ENCODE measurements at regions not wholly inside any gene's neighbourhood (a gene's known extent, or its start where the extent isn't known, plus 50 kb on each side); places are given as distances from the start of the nearest gene placed in this dataset.

DNA sequence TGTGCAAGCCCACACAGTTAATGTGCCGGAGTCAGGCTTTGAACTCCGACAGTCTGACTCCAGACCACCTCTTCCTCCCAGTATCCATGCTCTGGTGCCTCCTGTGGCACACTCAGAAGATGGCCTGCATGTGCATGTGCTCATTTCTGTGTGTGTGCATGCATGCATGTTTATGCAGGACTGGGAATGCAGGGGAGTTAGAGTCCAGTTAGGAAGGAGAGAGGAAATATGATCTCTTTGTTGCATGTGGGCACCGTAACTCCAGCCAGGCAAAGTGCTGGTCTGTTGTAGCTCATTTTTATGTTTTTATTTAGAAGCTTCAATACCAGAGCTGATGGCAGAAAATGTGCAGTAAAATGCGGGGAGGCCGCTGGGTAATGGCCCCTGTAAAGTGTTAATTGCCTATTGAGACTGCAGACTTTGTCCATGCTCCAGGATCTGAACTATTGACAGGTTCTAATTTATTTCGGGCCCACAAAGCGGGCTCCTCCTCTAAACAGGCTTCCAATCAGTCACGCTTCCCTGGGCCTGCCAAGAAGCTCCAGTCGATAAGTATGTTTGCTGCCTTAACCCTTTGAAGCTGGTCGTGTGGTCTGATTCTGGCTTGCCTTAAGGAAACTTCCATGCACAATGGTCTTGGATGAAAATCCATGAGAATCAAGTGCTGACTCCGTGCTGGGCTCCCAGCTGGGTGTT, 248.3 kb downstream of the DHX35 start:
- ATAC-seq: no peak

DNA sequence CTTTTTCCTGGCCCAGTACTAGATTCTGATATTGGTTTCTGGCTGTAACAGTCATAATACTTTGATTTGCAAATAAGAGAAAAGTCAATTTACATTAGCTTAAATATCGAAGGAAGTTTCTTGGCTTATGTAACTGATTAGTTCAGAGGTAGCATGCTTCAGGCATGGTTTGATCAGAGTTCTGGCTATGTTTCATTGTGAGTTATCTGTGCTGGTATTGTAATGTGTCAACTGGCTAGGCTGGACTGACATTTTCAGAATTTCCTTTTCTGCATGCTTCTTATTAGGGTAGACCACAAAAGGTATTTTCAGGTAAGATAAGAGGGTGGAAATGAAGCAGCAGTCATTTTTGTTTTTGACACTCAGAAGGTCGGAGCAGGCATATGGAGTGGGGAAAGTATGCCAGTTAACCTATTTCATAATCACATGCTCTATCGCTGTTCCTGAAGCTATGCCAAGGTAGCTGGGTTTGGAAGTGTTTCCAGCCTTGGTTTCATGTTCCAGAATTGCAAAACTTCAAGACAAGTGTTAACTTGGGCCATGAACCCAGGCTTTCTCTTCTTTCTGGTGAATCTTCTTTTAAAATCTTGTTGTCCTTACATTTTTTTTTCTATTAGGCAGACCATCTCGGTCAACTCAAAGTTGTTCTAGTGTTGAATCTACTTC, 244.9 kb downstream of the DHX35 start:
- Mint-ChIP-seq H3K4me3 (no peak overlapping the region), H3K4me1 (ENCODE audit: low read depth in 2 of 2) (no peaks in the 10 kb centered on the region), H3K9me3 (no peaks in the 10 kb centered on the region), H3K27ac (no peak overlapping the region), H3K27me3 (peaks cover 2 to 33% of the 10 kb centered on the region in 2 donors), H3K36me3 (no peaks in the 10 kb centered on the region)
- ATAC-seq: no peak
- DNase-seq (ENCODE audit: low spot score): no peak

More for the DNA sequence above, 248.3 kb downstream of the DHX35 start:
- Mint-ChIP-seq H3K36me3 (no peaks in the 10 kb centered on the region), H3K27me3 (peaks cover 2 to 24% of the 10 kb centered on the region in 2 donors), H3K4me1 (ENCODE audit: low read depth in 2 of 2) (no peaks in the 10 kb centered on the region), H3K4me3 (no peak overlapping the region), H3K27ac (no peak overlapping the region), H3K9me3 (no peaks in the 10 kb centered on the region)
- no peak for DNase-seq (ENCODE audit: low spot score)

DNA sequence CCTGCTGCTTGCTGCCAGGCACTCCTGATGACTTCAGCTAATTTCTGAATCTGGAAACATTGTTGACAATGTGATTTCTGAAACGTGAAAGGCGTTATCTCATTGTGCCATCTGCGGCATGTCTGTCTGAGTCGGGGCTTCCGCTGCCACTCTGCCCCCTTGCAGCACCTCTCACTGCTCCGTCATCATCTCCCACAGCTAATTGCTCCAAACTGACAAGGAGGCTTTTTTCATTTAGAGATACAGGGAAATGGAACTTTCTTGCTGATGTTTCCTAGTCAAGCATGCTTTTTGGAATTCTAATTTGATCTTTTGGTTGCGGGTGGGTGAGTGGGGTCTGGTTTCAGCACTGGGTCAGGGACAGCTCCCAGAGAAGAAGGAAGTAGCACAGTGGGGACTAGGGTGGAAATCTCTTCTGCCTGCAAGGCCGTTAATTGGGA, 233.5 kb downstream of the DHX35 start:
- ATAC-seq (no peak), DNase-seq (ENCODE audit: low spot score) (no peak)
- peaks cover 3 to 14% of the 10 kb centered on the region in 2 donors for H3K27me3 Mint-ChIP-seq
- no peaks in the 10 kb centered on the region for H3K36me3 Mint-ChIP-seq
- H3K4me3 Mint-ChIP-seq: no peak overlapping the region
- H3K27ac Mint-ChIP-seq: no peak overlapping the region
- peaks cover 0 to 6% of the 10 kb centered on the region in 2 donors for H3K4me1 Mint-ChIP-seq (ENCODE audit: low read depth in 2 of 2)
- peaks cover 8% of the 10 kb centered on the region for H3K9me3 Mint-ChIP-seq

DNA sequence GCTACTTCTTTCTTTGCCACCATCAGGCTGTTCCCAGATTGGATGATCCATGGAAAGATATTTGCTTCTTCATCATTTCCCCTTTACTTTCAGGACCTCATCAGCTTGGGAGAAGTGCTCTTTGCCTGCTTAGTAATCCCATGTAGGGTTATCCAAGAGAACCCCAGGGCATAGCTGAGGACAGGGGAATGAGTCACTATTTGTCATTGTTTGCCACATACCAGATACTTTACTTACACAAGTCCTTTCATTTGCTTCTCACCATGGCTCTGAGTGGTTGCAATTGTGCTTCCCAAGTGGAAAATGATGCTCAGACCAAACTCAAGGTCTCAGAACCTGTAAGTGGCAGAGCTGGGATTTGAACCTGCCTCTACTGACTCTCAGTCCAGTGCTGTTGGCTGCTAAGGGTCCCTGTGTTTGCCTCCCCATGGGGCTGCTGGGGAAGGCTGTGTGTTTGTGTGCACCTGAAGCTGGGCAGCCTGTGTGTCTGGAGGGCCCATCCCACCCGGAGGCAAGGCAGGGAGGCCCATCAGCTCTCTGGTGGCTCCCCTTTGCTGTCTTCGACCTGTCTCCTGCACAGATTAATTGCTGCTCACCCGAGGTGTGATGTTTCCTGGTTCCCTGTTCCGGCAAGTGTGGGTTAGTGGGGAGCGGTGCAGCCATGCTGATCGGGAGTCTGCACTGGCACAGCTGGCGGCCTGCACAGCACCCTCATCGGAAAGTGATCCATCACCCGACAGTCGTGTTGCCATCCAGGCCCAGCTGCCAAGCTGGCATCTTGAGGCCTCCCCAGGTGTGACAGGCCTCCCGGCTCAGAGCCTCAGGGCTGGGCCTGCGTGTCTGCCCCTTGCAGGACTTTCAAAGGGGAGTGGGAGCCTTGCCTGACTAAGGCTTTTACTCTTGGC, 228.8 kb downstream of the DHX35 start:
- Mint-ChIP-seq H3K4me3 (no peak overlapping the region), H3K27me3 (peaks cover 5 to 19% of the 10 kb centered on the region in 2 donors), H3K4me1 (ENCODE audit: low read depth in 2 of 2) (peaks cover 0 to 6% of the 10 kb centered on the region in 2 donors), H3K36me3 (no peaks in the 10 kb centered on the region), H3K9me3 (peaks cover 3% of the 10 kb centered on the region), H3K27ac (no peak overlapping the region)
- peak in 1 of 2 donors; percentile 43 for ATAC-seq
- DNase-seq (ENCODE audit: low spot score): no peak

DNA sequence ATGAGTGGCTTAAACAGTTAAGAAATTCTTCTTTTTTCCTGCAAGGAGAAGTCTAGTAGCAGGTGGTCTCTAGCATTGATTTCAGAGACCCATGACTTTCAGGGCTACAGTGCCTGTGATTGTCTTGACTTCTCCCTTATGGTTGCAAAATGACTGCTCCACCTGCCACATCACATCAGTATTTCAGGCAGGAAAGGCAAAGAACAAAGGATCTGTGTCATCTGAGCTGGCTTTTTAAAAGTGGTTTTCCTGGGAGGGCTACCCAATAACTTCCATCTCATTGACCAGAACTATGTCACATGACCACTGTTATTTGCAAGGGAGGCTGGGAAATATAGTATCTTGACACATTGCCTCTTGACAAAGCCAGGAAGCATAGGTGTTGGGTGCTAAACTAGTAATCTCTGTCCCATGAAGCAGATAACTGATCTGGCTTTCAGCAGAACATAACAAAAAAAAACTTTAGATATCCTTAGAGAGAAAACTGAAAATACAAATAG, 226.2 kb downstream of the DHX35 start:
- no peak for DNase-seq (ENCODE audit: low spot score)
- Mint-ChIP-seq H3K4me1 (ENCODE audit: low read depth in 2 of 2) (no peaks in the 10 kb centered on the region), H3K27ac (no peak overlapping the region), H3K27me3 (peaks cover 2 to 14% of the 10 kb centered on the region in 2 donors), H3K9me3 (peaks cover 3% of the 10 kb centered on the region), H3K36me3 (peaks cover 5% of the 10 kb centered on the region), H3K4me3 (no peak overlapping the region)
- no peak for ATAC-seq

DNA sequence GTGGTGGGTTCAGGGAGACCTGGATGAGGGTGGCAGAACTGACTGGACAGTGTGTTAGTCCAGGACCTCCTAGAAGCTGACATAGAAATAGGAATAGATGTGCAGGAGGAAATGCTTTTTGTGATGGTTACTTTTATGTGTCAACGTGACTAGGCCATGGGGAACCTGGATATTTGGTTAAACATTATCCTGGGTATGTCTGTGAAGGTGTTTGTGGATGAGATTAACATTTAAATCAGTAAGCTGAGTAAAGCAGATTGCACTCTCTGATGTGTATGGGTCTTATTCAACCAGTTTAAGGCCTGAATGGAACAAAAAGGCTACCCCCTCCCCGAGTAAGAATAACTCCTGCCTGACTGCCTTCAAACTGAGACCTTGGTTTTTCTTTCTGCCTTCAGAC, 219.3 kb downstream of the DHX35 start:
- Mint-ChIP-seq H3K27me3 (peaks cover 9 to 19% of the 10 kb centered on the region in 2 donors), H3K9me3 (peaks cover 3% of the 10 kb centered on the region), H3K27ac (no peak overlapping the region), H3K4me1 (ENCODE audit: low read depth in 2 of 2) (no peaks in the 10 kb centered on the region), H3K36me3 (peaks cover 5% of the 10 kb centered on the region), H3K4me3 (no peak overlapping the region)
- DNase-seq (ENCODE audit: low spot score) (no peak), ATAC-seq (no peak)

DNA sequence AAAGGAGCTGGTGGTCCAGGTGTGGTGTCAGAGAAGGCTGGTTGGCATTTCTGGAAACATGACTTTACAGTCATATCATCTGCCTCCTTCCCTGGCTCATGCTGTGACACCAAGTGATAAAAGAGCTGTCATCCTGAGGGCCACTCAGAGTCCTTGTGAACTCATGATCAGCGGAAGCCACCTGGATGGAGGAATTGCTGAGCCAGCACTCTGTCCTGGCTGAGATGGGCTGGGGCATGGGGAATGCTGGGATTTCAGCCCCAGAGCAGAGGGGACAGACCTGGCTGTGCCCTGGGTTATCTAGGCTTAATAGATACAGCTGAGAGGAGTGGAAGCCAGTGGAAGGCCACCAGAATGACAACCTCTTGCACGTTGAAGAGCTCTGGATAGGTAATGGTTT, 214.3 kb downstream of the DHX35 start:
- Mint-ChIP-seq H3K4me3 (no peak overlapping the region), H3K27me3 (peaks cover 9 to 20% of the 10 kb centered on the region in 2 donors), H3K27ac (no peak overlapping the region), H3K4me1 (ENCODE audit: low read depth in 2 of 2) (no peaks in the 10 kb centered on the region), H3K9me3 (peaks cover 4% of the 10 kb centered on the region), H3K36me3 (no peaks in the 10 kb centered on the region)
- no peak for DNase-seq (ENCODE audit: low spot score)
- ATAC-seq: no peak

DNA sequence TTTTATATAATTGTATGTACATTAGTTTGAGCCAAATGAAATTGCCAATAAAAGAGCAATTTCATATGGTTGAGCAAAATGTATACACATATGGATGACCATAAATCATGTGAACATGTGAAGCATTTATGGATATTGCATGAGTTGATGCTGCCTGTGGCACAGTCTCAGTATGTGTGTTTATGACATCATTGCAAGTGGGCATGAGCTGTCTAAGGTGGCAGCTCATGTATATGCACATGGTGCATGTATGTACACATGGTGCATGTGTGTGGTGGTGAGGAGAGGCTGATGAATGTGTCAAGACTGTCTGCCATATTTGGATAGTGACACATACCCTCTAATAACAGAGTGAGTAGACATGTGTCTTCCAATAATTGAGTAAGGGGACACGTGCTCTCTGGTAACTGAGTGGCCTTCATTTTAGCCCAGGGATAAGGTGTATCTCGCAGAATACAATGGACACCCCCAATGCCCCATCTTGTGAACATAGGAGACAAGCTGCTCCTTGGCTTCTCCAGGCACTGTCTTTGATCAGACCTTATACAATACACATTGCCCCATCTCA, 208.8 kb downstream of the DHX35 start:
- H3K27me3 Mint-ChIP-seq: peaks cover 5 to 40% of the 10 kb centered on the region in 2 donors
- H3K9me3 Mint-ChIP-seq: peaks cover 4% of the 10 kb centered on the region
- H3K27ac Mint-ChIP-seq: no peak overlapping the region
- no peak for ATAC-seq
- no peaks in the 10 kb centered on the region for H3K4me1 Mint-ChIP-seq (ENCODE audit: low read depth in 2 of 2)
- no peak overlapping the region for H3K4me3 Mint-ChIP-seq
- DNase-seq (ENCODE audit: low spot score): no peak
- no peaks in the 10 kb centered on the region for H3K36me3 Mint-ChIP-seq

DNA sequence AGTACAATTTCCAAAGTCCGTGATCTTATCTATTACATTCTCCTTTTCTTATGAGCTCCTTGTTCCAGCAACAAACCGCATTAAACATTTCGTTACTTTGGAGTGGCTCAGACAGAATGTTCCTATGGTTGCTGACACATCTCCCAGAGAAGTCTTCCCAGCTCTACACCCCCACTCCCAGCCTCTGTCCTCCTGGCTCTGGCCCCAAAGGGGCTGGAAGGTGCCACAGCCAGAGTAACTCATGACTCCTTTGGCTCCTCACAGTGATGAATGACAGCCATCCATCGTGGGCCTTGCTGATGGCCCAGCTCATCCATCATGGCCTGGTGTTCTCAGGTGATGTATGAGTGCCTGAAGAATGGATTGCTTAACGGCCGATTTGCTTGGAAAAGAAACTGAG, 203.0 kb downstream of the DHX35 start:
- no peak for ATAC-seq
- no peak for DNase-seq (ENCODE audit: low spot score)
- H3K9me3 Mint-ChIP-seq: no peaks in the 10 kb centered on the region
- no peak overlapping the region for H3K4me3 Mint-ChIP-seq
- H3K36me3 Mint-ChIP-seq: no peaks in the 10 kb centered on the region
- peaks cover 8 to 39% of the 10 kb centered on the region in 2 donors for H3K27me3 Mint-ChIP-seq
- H3K4me1 Mint-ChIP-seq (ENCODE audit: low read depth in 2 of 2): peaks cover 0 to 4% of the 10 kb centered on the region in 2 donors
- no peak overlapping the region for H3K27ac Mint-ChIP-seq

DNA sequence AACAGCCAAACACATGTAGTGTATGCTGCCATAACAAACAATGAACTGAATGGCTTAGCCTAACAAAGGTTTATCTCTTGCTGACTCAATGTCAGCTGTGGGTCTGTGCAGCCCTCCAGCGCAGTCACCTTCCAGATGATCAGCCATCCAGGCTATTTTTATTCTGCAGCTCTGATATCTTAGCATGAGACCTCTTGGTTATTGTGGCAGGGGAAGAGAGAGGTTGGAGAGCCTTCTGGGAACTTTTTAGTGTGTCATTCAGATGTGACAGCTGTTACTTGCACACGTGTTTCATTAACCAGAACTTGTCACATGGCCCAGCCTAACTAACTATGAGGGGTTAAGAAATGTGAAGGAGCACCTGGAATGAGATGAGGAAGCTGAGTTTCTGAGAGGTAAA, 202.5 kb downstream of the DHX35 start:
- H3K36me3 Mint-ChIP-seq: no peaks in the 10 kb centered on the region
- no peak for ATAC-seq
- no peak overlapping the region for H3K4me3 Mint-ChIP-seq
- no peak overlapping the region for H3K27ac Mint-ChIP-seq
- no peaks in the 10 kb centered on the region for H3K9me3 Mint-ChIP-seq
- H3K4me1 Mint-ChIP-seq (ENCODE audit: low read depth in 2 of 2): peaks cover 0 to 4% of the 10 kb centered on the region in 2 donors
- no peak for DNase-seq (ENCODE audit: low spot score)
- H3K27me3 Mint-ChIP-seq: peaks cover 10 to 39% of the 10 kb centered on the region in 2 donors

DNA sequence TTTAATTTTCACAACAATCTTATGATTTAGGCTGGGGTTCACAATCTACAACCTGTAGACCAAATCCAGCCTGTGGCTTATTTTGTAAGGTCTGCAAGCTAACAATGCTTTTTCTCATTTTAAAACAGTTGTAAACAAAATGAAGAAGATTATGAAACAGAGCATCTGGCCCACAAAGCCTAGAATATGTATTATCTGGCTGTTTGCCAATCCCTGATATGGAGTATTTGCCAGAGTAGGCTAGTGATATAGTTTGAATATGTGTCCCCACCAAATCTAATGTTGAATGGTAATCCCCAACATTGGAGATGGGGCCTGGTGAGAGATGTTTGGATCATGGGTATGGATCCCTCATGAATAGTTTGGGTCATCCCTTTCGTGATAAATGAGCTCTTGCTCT, 201.8 kb downstream of the DHX35 start:
- H3K4me1 Mint-ChIP-seq (ENCODE audit: low read depth in 2 of 2): peaks cover 0 to 4% of the 10 kb centered on the region in 2 donors
- no peaks in the 10 kb centered on the region for H3K9me3 Mint-ChIP-seq
- peaks cover 6 to 37% of the 10 kb centered on the region in 2 donors for H3K27me3 Mint-ChIP-seq
- DNase-seq (ENCODE audit: low spot score) (no peak), ATAC-seq (no peak)
- no peaks in the 10 kb centered on the region for H3K36me3 Mint-ChIP-seq
- H3K27ac Mint-ChIP-seq: no peak overlapping the region
- no peak overlapping the region for H3K4me3 Mint-ChIP-seq

DNA sequence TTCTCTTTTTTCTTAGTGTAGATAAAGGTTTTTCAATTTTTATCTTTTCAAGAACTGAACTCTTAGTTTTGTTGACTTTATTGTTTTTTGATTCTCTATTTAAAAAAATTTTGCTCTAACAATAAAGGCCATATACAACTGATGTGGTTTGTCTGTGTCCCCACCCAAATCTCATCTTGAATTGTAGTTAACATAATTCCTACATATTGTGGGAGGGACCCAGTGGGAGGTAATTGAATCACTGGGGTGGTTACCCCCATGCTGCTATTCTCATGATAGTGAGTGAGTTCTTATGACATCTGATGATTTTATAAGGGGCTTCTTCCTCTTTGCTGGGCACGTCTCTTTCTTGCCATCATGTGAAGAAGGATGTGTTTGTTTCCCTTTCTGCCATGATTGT, 199.8 kb downstream of the DHX35 start:
- ATAC-seq: no peak
- Mint-ChIP-seq H3K27me3 (peaks cover 6 to 27% of the 10 kb centered on the region in 2 donors), H3K4me3 (no peak overlapping the region), H3K9me3 (no peaks in the 10 kb centered on the region), H3K27ac (no peak overlapping the region), H3K4me1 (ENCODE audit: low read depth in 2 of 2) (peaks cover 0 to 4% of the 10 kb centered on the region in 2 donors), H3K36me3 (no peaks in the 10 kb centered on the region)
- no peak for DNase-seq (ENCODE audit: low spot score)

DNA sequence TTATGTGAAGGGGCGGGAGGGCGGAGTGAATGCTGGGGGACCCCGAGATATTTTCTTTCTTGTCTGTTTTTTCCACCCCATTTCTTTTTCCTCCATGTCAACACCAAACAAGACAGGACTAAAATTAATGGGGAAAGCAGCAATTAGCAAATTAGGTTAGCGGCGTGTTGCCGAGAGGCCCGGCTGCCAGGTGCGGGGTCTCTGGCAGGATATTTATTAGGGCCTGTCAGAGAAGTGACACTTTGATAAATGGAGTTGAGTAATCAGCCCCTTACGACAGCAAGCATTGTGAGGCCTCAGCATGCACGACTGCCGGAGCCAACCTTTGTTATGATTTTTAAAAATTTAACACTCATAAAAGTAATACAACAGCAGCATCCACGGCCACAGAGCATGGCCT, 193.8 kb downstream of the DHX35 start:
- Mint-ChIP-seq H3K27me3 (peaks cover 7 to 43% of the 10 kb centered on the region in 2 donors), H3K4me1 (ENCODE audit: low read depth in 2 of 2) (peaks cover 0 to 4% of the 10 kb centered on the region in 2 donors)
- ATAC-seq: no peak

More for the DNA sequence above, 193.8 kb downstream of the DHX35 start:
- no peak overlapping the region for H3K4me3 Mint-ChIP-seq
- DNase-seq (ENCODE audit: low spot score): no peak
- no peak overlapping the region for H3K27ac Mint-ChIP-seq
- H3K9me3 Mint-ChIP-seq: no peaks in the 10 kb centered on the region
- no peaks in the 10 kb centered on the region for H3K36me3 Mint-ChIP-seq

Data from natural killer cell treated with Interleukin-12 subunit alpha and Interleukin-12 subunit beta and Interleukin-15 and Interleukin-18, amount 100 ng/mL, for 72 hours (primary cell).